SH-SY5Y (cell line): ENCODE measurements at regions not wholly inside any gene's neighbourhood (a gene's known extent, or its start where the extent isn't known, plus 50 kb on each side); places are given as distances from the start of the nearest gene placed in this dataset.

Source experiments
- GATA2 ChIP-seq: IDR thresholded peaks from 2 replicates; pipeline ENCODE4 v1.6.1; 2011; ENCODE audit warnings: mild to moderate bottlenecking, low read depth, low read length
- GATA3 ChIP-seq: IDR thresholded peaks from 2 replicates; pipeline ENCODE4 v1.6.1; 2011; ENCODE audit warnings: low read depth, mild to moderate bottlenecking, low read length, moderate library complexity

DNA sequence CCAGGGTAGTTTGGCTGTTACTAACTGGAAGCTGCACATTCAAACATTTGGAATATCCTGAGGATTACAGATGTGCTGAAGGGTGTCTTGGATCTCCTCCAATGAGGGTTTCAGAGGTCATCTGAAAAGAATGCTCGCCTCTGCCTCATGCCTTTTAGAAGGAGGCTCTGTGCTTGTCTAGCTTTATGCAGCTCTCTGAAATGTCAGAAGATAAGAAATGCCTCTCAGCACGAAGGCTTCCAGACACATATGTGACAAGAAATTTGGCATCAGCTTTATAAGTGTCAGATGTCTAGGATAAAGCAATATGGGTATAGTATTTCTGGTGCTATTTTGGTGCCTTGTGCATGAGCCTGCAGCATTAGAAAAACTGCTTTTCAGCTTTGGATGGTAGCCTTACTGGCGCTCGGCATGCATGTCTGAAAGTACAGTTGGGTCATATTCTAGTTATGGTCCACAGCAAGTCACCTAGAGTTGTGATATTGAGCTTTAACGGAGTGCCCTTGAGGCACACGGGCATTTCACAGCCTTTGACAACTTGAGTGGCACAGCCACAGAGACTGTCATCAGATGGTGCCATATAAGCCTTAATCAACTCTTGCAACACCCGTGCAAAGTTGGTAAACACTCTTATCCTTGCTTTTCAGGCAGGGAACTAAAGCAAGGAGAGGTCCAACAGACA lies 70.8 kb upstream of the PGRMC2 start:
- peak; percentile 65; the same call in 1 of the 2 replicates for TF ChIP-seq GATA3
- peak; percentile 75; the same call in 1 of the 2 replicates for TF ChIP-seq GATA2

DNA sequence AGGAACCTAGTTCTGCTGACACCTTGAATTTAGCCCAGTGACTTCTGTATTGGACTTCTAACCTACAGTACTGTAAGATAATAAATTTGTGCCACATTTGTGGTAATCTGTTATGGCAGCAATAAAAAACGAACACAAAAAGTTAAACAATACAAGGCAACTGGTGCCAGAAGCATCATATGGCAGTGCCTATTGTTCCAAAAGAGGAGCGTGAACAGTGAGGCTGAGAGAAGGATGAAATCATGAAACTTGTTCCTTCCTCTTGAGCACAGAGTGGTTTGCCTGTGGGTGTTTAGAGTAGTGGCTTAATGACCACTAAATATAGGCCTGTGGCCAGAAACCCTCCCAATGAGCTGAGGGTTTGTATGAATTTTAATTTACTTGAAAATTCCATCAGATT lies 69.7 kb upstream of the PGRMC2 start:
- no peak for TF ChIP-seq GATA3
- no peak for TF ChIP-seq GATA2

DNA sequence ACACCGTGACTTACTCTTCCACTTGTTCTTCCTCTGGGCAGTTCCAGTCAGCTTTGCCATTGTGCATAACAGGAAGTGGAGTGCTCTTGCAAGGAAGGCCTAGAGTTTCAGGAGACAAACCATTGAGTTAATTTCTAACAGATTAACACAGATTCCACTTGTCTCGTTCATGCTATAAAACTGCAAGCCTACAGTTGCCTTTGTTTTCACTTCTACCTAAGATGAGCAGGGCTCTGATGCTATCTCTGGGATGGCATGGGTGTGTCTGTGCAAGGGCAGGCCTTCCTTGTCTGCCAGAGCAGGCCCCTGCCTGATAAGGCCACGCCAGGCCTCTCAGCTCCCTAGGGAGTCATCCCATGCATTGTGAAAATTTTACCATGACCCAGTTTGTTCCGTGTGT lies 67.7 kb upstream of the PGRMC2 start:
- peak; percentile 85 for TF ChIP-seq GATA3
- peak; percentile 97 for TF ChIP-seq GATA2

DNA sequence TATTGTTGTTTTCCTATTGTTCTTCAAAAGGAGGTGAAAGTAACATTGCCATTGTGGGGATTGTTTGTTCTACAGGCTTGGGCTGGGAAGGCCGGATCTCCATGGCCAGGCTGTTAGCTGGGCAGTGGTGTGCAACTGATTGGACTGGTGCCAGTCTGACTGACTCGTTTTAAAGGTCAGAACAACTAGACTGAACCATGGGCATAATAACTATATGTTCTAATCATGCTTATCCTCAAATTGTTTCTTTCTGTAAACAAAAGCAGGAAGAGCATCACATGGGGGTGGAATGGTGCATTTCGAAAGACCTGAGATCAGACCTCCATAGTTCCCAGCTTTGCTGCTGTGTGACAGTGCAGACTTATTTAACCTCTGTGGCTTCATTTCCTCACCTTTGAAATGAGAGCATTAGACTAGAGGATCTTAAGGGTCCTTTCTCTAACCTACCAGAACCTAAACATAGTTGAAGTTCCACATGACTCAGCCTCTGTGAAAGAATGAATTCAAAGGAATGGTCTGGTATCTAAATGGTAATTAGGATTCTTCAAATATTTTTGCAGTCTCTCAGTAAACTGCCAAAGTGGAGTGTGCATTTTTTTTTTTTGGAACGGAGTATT lies 66.7 kb upstream of the PGRMC2 start:
- no peak for TF ChIP-seq GATA2

DNA sequence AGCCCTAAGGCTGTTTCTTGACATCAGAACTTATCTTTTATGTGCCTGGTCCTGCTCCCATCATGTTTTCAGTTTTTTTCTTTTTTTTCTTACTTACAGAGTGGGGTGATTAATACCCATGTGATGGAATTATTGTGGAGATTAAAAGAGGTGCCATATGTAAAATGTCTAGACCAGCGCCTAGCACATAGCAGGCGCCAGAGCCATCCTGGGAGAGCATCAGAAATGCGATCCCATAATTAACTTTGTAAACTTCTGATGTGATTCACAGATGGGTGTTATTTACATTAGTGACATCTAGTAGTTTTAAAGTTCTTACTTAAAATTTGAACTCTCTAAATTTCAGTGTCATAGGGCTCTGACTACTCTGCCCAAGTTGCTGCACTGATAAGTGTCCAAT lies 66.2 kb upstream of the PGRMC2 start:
- TF ChIP-seq GATA2 (no peak), GATA3 (no peak)

DNA sequence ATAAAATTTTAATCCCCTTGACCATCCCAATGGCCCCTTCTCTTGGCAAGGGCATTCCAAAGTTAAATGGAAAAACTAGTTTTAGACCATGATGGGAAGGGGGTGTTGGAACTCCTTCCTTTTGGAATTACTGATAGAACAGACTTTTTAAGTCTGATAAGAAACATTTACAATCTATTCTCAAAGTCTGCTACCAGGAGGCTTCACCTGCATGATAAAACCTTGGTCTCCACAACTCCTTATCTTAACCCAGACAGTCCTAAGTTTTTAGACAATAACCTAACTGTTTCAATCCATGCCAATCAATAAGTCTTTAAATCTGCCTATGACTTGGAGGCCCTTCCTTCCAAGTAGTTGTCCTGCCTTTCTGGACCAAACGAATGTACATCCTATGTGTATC lies 63.9 kb upstream of the PGRMC2 start:
- TF ChIP-seq GATA2 (no peak), GATA3 (no peak)

DNA sequence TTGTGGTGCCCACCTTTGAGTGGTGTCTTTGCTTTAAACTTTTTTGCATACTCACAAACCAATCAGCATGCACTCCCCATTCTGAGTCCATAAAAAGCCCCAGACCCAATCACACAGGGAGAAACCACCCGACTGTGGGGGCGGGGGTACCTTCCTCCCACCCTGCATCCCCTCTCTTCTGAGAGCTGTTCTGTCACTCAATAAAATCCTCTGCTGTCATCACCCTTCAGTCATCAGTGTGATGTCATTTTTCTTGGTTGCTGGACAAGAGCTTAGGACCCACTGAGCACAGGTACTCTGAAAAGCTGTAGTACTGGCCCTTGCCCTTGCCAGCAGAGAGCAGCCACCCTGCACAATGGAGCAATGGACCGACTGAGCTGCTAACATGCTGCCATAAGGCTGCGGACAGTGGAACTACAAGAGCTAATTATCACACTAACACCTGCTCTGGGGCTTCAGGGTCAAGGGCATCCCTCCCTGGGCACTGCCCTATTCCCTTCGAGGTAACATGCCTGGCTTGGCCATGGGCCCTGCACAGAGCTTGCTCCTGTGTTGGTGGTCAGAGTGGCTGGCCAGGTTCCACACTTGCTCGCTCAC lies 62.9 kb upstream of the PGRMC2 start:
- TF ChIP-seq GATA2 = no peak
- TF ChIP-seq GATA3 = no peak

DNA sequence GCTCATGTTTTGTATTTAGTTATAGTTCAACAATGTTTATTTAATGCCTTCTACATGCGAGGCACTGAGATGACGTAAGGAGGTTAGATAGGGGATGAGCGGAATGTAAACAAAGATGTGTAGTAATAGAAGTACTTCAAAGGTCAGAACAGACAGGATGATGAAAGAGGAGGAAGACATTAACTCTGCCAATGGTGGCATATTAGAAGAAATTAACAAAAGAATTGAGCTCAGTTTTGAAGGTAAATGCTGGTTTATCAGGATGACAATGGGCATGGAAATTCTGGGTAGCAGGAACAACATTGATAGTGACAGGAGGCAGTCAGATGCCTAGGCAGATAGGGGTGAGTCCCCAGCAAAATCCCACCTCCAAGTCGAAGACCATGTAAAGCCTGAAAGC lies 62.3 kb upstream of the PGRMC2 start:
- TF ChIP-seq GATA2 (no peak), GATA3 (no peak)

DNA sequence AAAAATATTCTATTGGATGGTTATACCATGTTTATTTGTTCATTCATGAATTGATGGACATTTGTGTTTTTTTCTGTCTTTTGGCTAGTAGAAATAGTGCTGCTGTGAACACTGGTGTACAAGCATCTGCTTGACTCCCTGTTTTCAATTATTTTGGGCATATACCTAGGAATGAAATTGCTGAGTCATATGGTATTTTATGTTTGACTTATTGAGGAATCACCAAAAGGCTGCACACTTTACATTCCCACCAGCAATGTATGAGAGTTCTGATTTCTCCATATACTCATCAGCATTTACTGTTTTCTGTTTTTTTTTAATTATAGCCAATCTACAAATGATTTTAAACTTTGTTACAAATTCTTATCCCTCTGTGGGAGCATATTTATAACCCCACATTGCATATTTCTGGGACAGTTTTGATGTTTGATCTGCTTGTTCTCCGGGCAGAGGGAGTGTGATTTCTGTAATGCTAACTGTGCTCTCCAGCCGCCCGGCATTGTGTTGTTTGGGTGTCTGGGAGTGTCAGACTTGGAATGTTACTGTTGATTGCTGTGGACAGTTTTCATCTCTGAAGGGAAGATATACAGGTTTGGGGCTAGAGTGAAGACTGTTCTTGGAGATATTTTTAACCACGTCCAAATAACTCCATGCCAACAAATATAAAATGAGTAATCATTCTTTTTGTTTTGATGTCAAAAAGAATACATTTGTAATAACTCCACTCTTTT lies 60.5 kb upstream of the PGRMC2 start:
- no peak for TF ChIP-seq GATA3
- no peak for TF ChIP-seq GATA2

DNA sequence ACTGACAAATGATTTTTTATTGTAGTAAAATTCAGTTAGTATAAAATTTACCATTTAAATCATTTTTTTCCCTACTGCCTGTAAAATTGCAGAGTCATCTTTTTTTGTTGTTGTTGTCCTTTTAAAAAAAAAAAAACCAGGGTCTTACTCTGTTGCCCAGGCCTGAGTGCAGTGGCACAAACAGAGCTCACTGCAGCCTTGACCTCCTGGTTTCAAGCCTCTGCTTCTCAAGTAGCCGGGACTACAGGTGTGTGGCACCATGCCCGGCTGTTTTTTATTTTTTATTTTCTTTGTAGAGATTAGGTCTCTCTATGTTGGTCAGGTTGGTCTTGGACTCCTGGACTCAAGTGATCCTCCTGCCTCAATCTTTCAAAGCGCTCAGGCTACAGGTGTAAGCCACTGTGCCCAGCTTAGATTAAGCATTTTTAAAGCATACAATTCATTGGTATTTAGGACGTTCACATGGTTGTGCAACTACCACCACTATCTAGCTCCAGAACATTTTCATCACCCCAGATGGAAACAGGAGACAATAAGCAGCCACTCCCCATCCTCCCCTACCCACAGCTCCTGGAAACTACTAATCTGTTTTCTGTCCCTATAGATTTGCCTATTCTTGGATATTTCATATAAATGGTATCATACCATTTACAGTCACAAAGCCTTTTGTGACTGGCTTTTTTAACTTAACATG lies 59.7 kb upstream of the PGRMC2 start:
- TF ChIP-seq GATA2 (no peak), GATA3 (no peak)

DNA sequence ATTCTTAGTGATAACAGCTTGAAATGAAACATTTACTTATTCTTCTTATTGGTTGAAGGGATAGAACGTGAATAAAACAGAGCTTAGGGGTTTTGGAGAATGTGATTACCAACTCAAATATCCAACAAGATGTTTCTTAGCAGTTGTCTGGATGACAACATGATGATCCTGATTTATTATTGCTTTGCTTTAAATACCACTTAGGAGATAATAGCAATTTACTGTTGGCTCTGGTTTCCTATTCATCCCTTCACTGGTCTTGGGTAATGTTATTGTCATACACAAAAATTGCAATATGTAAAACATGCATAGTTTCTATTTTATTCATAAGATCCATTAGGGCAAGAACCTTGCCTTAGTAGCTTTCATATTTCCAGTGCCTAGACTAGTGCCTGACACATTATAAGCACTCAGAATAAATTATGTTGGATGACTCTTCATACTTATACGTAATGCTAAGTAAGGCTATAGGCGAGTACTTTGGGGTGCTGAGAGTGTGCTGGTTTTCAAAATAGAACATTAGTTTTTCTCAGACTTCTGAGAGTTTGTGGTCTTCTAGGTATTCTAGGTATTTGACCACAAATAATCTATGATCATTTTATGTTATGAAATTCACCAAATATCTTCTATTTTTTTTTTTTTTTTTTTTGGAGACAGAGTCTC lies 58.6 kb upstream of the PGRMC2 start:
- no peak for TF ChIP-seq GATA3
- no peak for TF ChIP-seq GATA2

DNA sequence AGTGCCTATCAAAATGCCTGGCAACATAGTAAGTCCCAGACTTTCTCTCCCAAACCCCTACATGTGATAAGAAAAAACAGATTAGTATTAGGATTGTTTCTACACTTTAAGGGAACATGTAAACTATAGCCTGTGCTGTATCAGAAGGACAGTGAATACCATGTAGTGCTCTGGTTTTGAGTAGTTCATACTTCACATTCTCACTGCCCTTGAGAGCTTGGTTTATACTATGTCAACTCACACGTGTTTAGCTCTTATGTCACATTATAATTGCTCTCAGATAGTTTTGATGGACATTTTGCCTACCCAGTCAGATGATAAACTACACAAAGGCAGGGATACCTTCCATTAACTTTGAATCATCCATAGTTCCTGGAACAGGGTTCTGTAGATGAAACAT lies 58.0 kb upstream of the PGRMC2 start:
- TF ChIP-seq GATA3 (no peak), GATA2 (no peak)

DNA sequence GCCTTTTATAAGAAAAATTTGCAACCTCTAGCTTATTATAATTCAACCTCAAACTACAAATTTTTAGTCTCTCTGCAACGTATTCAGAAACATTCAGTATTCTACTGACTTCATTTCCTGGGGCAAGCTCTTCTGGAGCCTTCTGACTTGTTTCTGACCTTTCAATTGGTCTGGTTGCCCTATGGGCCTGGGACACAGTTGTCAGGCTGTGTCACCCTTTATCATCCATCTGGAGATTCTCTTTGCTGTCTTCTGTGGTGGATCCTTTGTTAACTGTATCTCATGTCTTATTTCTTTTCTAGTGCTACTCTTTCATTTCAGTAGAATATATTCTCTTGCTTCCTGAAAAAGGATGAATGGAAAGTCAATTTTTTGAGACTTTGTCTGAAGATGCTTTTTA lies 55.1 kb upstream of the PGRMC2 start:
- TF ChIP-seq GATA2 = no peak
- no peak for TF ChIP-seq GATA3
